ENCODE measurements at regions not wholly inside any gene's neighbourhood (a gene's known extent, or its start where the extent isn't known, plus 50 kb on each side); places are given as distances from the start of the nearest gene placed in this dataset.

GRCh38 chr13:89468081-89468480 is 1796.9 kb downstream of the SLITRK5 start:
- TF ChIP-seq POLR2A (IDR thresholded peaks at IDR 0.05; ENCODE audit: low read depth, low read length) (no peak), TAF1 (IDR thresholded peaks at IDR 0.05; ENCODE audit: borderline replicate concordance, low read depth, low read length) (no peak)

Measured in GM12892 (cell line).